ENCODE measurements at regions not wholly inside any gene's neighbourhood (a gene's known extent, or its start where the extent isn't known, plus 50 kb on each side); places are given as distances from the start of the nearest gene placed in this dataset.

- TF ChIP-seq CTCF (IDR thresholded peaks at IDR 0.05) (no peak), EZH2 (IDR thresholded peaks at IDR 0.05; ENCODE audit: borderline replicate concordance, insufficient read depth, low read depth, low read length, poor library complexity, severe bottlenecking) (no peak)
Observed at GRCh38 chr5:36766981-36767380, 109.6 kb upstream of the NIPBL start.

All from B cell (primary cell).